Activated CD4-positive, alpha-beta memory T cell treated with anti-CD3 and anti-CD28 coated beads, Interleukin-2, amount 10 ng/mL, durations not matched to agents 7 days and 5 days (primary cell): ENCODE measurements at regions not wholly inside any gene's neighbourhood (a gene's known extent, or its start where the extent isn't known, plus 50 kb on each side); places are given as distances from the start of the nearest gene placed in this dataset.
"Not testable (repeated sequence)": the region's sequence is repeated elsewhere in the genome, so short reads cannot be mapped to it uniquely, and the experiment has no call there.

Experiments used
- CTCF ChIA-PET: fragments of 350-600 bp; sonication (Branson Sonifier 250); formaldehyde crosslinking; loops from one replicate; lab custom pipeline; 2021; ENCODE audit warnings: antibody characterized with exemption, inconsistent platforms; lab: Charles Lee
- POLR2A ChIA-PET: fragments of 350-600 bp; sonication (Branson Sonifier 250); formaldehyde crosslinking; loops from one replicate; lab custom pipeline; 2021; ENCODE audit warnings: antibody characterized with exemption; lab: Charles Lee
- DNase-seq: peaks from one replicate; pipeline ENCODE4 v3.0.0-alpha.2; 2020
- H3K27ac Mint-ChIP-seq: one replicate; pipeline ENCODE4 v1.8.0; 2021; ENCODE audit warnings: mild to moderate bottlenecking, mixed read lengths
- H3K27me3 Mint-ChIP-seq: one replicate; pipeline ENCODE4 v1.8.0; 2021; ENCODE audit warnings: mixed read lengths
- H3K36me3 Mint-ChIP-seq: one replicate; pipeline ENCODE4 v1.8.0; 2021; ENCODE audit warnings: low read depth, mixed read lengths
- H3K4me1 Mint-ChIP-seq: one replicate; pipeline ENCODE4 v1.8.0; 2021; ENCODE audit warnings: mixed read lengths
- H3K4me3 Mint-ChIP-seq: one replicate; pipeline ENCODE4 v1.8.0; 2021; ENCODE audit warnings: mild to moderate bottlenecking, mixed read lengths
- H3K9me3 Mint-ChIP-seq: one replicate; pipeline ENCODE4 v1.8.0; 2021; ENCODE audit warnings: mixed read lengths

DNA sequence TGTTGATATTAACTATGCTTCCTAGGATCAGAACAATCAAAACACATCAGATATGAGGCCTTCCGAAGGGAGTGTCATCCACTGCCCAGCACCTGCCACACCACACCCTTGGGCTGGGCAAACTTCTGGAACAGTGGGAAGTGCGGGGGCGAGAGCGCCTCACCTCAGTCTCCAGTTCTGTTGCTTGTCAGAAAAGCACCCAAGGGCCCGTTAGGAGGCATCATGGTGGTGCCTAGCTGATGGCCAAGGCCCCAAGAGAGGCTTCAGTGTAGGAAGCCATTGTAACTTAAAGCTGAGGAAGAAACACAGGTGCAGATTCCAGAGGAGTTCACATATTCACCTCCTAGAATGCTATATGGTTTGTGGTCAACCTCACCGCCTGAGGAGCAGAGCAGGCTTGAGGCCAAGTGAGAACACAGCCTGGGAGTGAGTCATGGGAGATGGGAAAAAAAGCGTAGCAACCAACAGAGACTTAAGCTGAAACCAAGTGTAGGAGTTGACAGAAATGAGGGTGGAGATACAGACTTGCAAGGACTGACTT, 85.1 kb upstream of the ATL2 start:
- ChIA-PET CTCF (interaction anchor here (0.7 kb wide), 1 partner anchor 370 kb away, joined by 4 read pairs; no protein-coding TSS in a partner anchor), POLR2A (no interaction called here)
- Mint-ChIP-seq H3K27ac (no peak overlapping the region), H3K4me3 (no peak overlapping the region), H3K27me3 (peaks cover 14% of the 10 kb centered on the region), H3K36me3 (no peaks in the 10 kb centered on the region), H3K9me3 (no peaks in the 10 kb centered on the region), H3K4me1 (peaks cover 7% of the 10 kb centered on the region)
- no peak for DNase-seq

DNA sequence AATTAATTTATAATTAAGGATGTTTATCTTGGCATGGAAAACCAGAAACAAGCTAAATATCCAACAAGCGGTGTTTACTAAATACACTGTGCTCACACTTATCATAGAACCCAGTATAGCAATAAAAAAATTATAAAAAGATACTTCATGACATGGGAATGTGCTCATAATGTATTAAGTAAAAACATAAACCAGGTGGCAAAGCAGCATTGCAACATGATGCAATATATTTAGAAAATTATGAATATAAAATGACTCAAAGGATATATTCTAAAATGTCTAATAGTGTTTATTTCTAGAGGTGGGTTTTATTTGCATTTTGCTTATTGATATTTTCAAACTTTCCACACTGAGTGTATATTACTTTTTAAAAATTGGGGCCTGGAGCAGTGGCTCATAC, 84.4 kb upstream of the ATL2 start:
- H3K36me3 Mint-ChIP-seq, result no peaks in the 10 kb centered on the region
- peaks cover 16% of the 10 kb centered on the region for H3K27me3 Mint-ChIP-seq
- POLR2A ChIA-PET, result no interaction called here
- H3K27ac Mint-ChIP-seq, result no peak overlapping the region
- no peak overlapping the region for H3K4me3 Mint-ChIP-seq
- H3K9me3 Mint-ChIP-seq, result no peaks in the 10 kb centered on the region
- DNase-seq, result no peak
- peaks cover 7% of the 10 kb centered on the region for H3K4me1 Mint-ChIP-seq
- CTCF ChIA-PET, result interaction anchor here (1.2 kb wide), 1 partner anchor 46 kb away, joined by 4 read pairs; no protein-coding TSS in a partner anchor

DNA sequence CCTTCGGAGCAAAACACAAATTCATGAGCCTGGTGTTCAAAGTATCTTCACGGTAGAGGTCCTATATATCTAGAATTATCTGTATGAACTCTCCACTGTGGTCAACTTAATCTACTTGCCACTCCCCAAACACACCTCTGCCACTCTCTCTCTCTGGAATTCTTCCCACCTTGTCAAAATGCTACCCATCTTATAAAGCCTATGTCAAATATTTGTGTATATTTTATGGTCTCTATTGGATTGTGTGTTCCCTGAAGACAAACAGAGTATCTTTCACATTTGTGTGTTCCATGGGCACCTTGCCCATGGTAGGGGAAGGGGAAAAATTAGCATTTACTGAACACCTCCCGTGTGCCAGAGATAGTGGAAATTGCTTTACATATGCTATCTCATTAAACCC, 83.2 kb upstream of the ATL2 start:
- H3K4me3 Mint-ChIP-seq, result no peak overlapping the region
- no peaks in the 10 kb centered on the region for H3K36me3 Mint-ChIP-seq
- CTCF ChIA-PET, result interaction anchor here (0.7 to 1.2 kb wide), 2 partner anchors 48 to 145 kb away, joined by 3 to 4 read pairs; no protein-coding TSS in a partner anchor
- H3K27me3 Mint-ChIP-seq, result peaks cover 17% of the 10 kb centered on the region
- POLR2A ChIA-PET, result interaction anchor here (0.6 kb wide), 1 partner anchor 25 kb away, joined by 3 read pairs; no protein-coding TSS in a partner anchor
- H3K4me1 Mint-ChIP-seq, result peaks cover 7% of the 10 kb centered on the region
- H3K27ac Mint-ChIP-seq, result no peak overlapping the region
- DNase-seq, result no peak
- H3K9me3 Mint-ChIP-seq, result no peaks in the 10 kb centered on the region

DNA sequence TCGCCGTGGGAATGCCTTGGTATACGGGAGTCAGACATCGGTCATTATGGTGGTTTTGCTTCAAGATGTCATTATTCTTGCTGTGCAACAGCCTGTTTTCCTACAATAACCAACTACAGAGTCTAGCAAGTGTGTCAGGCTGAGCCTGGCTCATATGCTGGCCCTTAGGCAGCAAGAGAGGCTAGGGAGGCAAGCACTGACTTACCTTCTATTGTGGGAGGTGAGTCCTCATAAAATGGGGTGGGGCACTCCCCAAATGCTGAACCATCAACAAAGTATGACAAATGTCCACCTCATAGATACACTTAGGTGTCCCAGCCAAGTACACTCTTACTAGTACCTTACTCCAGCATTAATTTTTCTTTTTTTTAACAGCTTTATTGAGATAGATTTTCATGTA, 77.0 kb upstream of the ATL2 start:
- POLR2A ChIA-PET, result no interaction called here
- no peak overlapping the region for H3K4me3 Mint-ChIP-seq
- CTCF ChIA-PET, result no interaction called here
- H3K9me3 Mint-ChIP-seq, result no peaks in the 10 kb centered on the region
- DNase-seq, result no peak
- no peak overlapping the region for H3K27ac Mint-ChIP-seq
- no peaks in the 10 kb centered on the region for H3K4me1 Mint-ChIP-seq
- H3K27me3 Mint-ChIP-seq, result peaks cover 16% of the 10 kb centered on the region
- H3K36me3 Mint-ChIP-seq, result no peaks in the 10 kb centered on the region

DNA sequence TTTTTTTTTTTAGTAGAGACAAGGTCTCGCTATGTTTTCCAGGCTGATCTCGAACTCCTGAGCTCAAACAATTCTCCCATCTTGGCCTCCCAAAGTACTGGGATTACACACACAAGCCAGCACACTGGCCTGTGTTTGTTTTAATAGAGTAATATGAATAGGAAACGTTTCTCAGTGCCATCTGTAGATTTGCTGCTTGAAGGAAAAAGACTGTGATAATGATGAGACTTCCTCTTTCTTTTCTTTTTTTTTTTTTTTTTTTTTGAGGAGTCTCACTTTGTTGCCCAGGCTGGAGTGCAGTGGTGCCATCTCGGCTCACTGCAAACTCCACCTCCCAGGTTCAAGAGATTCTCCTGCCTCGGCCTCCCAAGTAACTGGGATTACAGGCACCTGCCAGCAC, 74.7 kb upstream of the ATL2 start:
- H3K36me3 Mint-ChIP-seq, POLR2A ChIA-PET, DNase-seq, H3K4me1 Mint-ChIP-seq, H3K4me3 Mint-ChIP-seq, H3K9me3 Mint-ChIP-seq, CTCF ChIA-PET, H3K27ac Mint-ChIP-seq, H3K27me3 Mint-ChIP-seq: not testable (repeated sequence)

DNA sequence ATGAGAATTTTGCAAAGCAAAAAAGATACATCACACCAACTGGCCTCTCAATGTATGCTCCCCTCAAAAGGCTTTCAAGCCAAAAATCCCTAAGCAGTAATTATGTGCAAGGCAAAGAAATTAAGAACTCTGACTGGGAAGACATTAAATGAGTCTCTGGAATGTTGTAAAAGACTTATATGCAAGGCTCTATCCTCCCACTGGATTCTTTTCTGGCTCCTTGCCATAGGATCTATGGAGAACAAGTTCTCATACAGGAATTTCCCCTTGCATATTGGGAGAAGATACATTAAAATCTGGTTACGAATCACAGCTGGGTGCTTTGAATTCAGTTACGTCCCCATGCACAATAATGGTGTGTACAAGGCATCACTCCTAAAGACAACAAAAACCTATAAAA, 73.4 kb upstream of the ATL2 start:
- Mint-ChIP-seq H3K9me3 (no peaks in the 10 kb centered on the region), H3K4me3 (no peak overlapping the region), H3K4me1 (no peaks in the 10 kb centered on the region), H3K27ac (no peak overlapping the region), H3K27me3 (peaks cover 8% of the 10 kb centered on the region), H3K36me3 (no peaks in the 10 kb centered on the region)
- POLR2A ChIA-PET, result no interaction called here
- CTCF ChIA-PET, result no interaction called here
- no peak for DNase-seq

DNA sequence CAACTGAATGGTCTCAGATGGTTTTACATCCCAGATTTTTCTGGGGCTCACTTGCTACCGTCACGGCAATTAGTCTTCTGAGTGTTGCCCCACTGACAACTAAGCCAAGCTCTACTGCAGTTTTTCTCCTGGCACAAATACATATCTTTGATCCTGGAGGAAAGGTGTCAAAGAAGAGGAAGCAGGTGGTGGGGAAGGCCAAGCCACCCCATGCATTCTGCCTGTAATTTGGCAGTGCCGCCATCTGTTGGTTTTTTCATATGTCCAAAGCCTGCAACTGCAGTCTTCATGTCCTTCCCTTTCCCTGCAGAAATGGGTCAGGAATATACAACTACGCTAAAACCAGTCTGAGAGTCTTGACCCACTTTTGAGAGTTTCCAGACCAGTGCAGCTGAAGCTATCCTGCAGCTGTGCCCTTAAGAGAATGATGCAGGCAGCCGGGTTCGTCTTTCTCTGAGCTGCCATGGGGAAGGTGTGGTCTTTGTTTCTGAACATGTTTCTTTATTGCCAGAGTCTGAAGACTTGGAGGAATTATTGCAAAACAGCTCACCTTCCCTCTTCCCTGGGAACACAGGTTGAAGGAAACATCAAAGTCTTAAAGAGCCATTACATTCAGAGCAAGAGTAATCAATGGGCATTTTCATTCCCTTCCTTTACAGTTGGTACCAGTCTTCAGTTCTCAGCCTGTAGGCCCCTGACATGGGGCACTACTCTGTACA, 71.8 kb upstream of the ATL2 start:
- H3K36me3 Mint-ChIP-seq, result no peaks in the 10 kb centered on the region
- H3K4me3 Mint-ChIP-seq, result no peak overlapping the region
- H3K27ac Mint-ChIP-seq, result no peak overlapping the region
- H3K9me3 Mint-ChIP-seq, result no peaks in the 10 kb centered on the region
- ChIA-PET POLR2A (interaction anchor here (1.0 kb wide), 1 partner anchor 73 kb away, joined by 3 read pairs; no protein-coding TSS in a partner anchor), CTCF (no interaction called here)
- H3K4me1 Mint-ChIP-seq, result no peaks in the 10 kb centered on the region
- peaks cover 13% of the 10 kb centered on the region for H3K27me3 Mint-ChIP-seq
- DNase-seq, result no peak

DNA sequence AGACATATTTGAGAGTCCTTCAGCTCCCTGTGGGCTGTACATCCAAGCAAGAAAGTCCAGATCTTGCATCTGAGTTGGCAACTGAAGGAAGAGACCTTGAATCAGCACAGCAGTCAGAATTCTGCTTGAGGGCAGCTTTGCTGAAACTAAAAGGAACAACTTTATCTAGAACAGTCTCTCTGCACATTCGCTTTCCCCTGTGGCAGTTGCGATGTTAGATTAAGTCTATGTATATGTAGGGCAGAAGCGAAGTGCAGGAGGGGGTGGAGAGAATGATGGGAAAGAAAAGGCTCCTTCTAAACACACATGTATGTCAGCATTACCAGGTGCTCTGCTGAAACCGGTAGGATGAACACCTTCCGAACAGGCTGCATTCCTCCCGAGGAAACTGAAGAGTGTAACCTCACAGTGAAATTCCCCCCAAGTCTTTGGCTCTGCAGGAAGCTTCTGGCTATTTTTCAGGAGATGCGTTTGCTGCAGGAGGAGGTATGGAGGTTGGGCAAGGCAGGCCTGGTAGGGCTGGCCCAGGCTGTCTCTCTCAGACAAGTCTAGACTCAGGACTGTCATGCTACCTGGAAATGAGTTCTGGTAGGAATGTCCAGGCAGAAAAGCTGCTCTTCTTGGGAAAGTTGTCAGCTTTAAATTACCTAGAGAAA, 70.0 kb upstream of the ATL2 start:
- ChIA-PET POLR2A (no interaction called here), CTCF (no interaction called here)
- peaks cover 22% of the 10 kb centered on the region for H3K27me3 Mint-ChIP-seq

DNA sequence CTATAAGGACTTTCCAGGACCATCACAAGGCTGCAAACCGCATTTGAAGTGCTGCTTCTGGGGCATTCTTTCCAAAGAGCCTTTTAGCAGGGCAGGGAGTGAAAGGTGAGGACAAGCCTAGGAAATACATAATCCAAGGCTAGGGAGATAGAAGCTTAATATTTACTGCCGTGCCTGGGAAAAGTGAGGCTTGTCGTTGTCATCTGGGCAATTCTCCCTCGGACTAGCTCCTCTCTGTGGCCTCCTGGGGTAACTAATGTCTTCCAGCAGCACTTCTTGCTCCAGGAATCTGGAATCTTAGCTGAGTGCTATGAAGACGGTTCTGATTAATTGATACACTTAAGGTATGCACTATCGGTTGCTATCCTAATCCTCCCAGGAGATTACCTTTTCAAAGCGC, 69.3 kb upstream of the ATL2 start:
- ChIA-PET POLR2A (no interaction called here), CTCF (no interaction called here)
- Mint-ChIP-seq H3K9me3 (no peaks in the 10 kb centered on the region), H3K4me3 (no peak overlapping the region), H3K27me3 (peaks cover 22% of the 10 kb centered on the region), H3K36me3 (no peaks in the 10 kb centered on the region), H3K4me1 (no peaks in the 10 kb centered on the region), H3K27ac (no peak overlapping the region)
- no peak for DNase-seq

More for the DNA sequence above, 70.0 kb upstream of the ATL2 start:
- H3K4me3 Mint-ChIP-seq, result no peak overlapping the region
- H3K27ac Mint-ChIP-seq, result no peak overlapping the region
- no peaks in the 10 kb centered on the region for H3K9me3 Mint-ChIP-seq
- no peaks in the 10 kb centered on the region for H3K4me1 Mint-ChIP-seq
- no peak for DNase-seq
- H3K36me3 Mint-ChIP-seq, result no peaks in the 10 kb centered on the region

DNA sequence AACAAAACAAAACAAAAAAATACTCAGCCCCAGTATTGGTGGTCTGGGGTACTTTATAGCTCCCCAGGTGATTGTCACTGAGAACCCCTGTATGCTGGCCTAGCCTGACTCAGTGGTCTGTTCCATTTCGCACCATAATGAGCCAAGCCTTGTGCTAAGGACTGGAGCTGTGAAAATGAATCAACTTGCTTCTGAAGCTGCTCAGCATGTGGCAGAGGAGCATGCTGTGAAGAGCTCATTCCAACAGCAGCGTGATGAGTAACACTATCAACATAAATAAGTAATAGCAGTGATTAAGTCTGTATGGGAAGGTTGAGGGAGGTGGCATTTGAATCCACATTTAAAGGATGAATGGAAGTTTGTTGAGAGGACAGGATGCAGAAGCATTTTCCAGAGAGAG, 67.2 kb upstream of the ATL2 start:
- CTCF ChIA-PET, result interaction anchor here (0.6 to 1.2 kb wide), 2 partner anchors 15 to 45 kb away, joined by 3 read pairs; no protein-coding TSS in a partner anchor
- POLR2A ChIA-PET, result no interaction called here

DNA sequence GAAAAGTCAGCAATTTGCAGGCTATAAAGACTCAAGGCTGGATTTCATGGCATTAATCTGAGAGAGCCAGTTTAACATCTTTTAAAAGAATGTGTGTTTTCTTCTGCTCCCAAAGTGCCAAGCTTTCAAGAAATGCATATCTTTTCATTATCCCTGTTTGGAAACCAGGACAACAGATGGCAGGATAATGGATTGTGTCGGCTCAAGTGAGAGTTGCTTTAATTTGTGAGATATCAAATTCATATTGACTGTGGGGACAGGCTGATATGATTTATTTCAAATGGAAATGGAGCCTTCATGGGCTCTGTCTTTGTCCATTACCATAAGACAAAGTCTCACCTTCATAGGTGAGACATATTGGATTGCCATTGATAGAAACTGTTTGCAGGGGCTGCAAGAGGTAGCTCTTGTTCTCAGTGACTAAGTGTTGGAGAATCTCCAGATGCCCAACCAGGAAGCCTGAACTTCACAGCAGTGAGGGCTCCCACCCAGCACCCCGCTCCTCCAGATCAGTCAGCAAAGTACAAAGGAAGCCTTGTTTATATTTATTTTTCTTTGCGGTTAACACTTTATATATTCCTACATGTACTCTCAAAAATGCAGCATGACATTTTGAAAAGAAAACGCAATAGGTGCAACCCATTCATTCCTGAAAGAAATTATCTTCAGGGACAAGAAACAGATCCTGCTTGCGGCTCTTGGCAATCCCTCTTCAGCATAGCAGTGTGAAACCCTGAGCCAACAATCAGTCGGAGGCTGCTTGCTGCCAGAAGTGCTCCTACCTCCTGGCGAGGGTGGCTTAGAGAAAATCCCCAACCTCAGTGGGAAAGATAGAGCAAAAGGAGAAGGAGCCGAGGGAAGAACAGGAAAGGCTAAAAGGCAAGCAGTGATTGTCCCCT, 65.8 kb upstream of the ATL2 start:
- no peak for DNase-seq
- POLR2A ChIA-PET, result interaction anchor here (0.6 to 0.8 kb wide), 2 partner anchors 68 to 178 kb away, joined by 3 to 4 read pairs; no protein-coding TSS in a partner anchor
- H3K4me1 Mint-ChIP-seq, result peaks cover 6% of the 10 kb centered on the region
- peaks cover 25% of the 10 kb centered on the region for H3K27me3 Mint-ChIP-seq
- CTCF ChIA-PET, result no interaction called here
- no peaks in the 10 kb centered on the region for H3K9me3 Mint-ChIP-seq
- H3K27ac Mint-ChIP-seq, result no peak overlapping the region
- H3K4me3 Mint-ChIP-seq, result no peak overlapping the region
- no peaks in the 10 kb centered on the region for H3K36me3 Mint-ChIP-seq

More for the DNA sequence above, 67.2 kb upstream of the ATL2 start:
- DNase-seq, result no peak
- H3K27me3 Mint-ChIP-seq, result peaks cover 25% of the 10 kb centered on the region
- H3K9me3 Mint-ChIP-seq, result no peaks in the 10 kb centered on the region
- no peak overlapping the region for H3K4me3 Mint-ChIP-seq
- no peaks in the 10 kb centered on the region for H3K36me3 Mint-ChIP-seq
- H3K27ac Mint-ChIP-seq, result no peak overlapping the region
- H3K4me1 Mint-ChIP-seq, result no peaks in the 10 kb centered on the region

DNA sequence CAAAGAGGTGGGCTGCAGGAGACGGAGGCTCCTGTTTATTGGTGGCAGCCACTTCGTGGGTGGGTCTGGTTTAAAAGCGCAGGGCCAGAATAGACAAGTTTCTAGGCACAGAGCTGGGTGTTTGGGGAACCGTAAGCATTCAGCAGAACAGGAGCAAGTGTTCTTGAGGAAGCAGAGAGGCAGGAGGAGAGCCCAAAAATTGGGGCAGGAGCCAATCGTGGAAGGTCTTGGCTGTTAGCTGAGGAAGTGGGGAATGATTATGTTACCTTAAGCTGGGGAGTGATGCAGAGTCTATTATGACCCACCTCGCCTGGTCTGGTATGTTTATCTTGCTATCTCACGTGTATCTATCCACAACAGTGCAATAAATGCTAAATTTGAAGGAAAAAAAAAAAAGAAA, 64.3 kb upstream of the ATL2 start:
- H3K9me3 Mint-ChIP-seq, result no peaks in the 10 kb centered on the region
- CTCF ChIA-PET, result no interaction called here
- no peak overlapping the region for H3K27ac Mint-ChIP-seq
- no peaks in the 10 kb centered on the region for H3K36me3 Mint-ChIP-seq
- POLR2A ChIA-PET, result no interaction called here
- DNase-seq, result no peak
- H3K4me3 Mint-ChIP-seq, result no peak overlapping the region
- H3K27me3 Mint-ChIP-seq, result peaks cover 25% of the 10 kb centered on the region
- H3K4me1 Mint-ChIP-seq, result peaks cover 6% of the 10 kb centered on the region
